Aorta (tissue), 5 donors: ENCODE measurements at regions not wholly inside any gene's neighbourhood (a gene's known extent, or its start where the extent isn't known, plus 50 kb on each side); places are given as distances from the start of the nearest gene placed in this dataset.

Experiments used
- ATAC-seq: fragments of 200-7000 bp; cut with Tn5 transposase; one replicate; pipeline ENCODE4 v1.9.1; 2022; ENCODE audit warnings: moderate library complexity; ENCODE audit not compliant: low FRiP score
- DNase-seq, 2 donors: peaks; one replicate each; pipeline ENCODE4 v3.0.0-alpha.2; 2020
- H3K27ac ChIP-seq, 2 donors: one replicate each; pipeline ENCODE4 v1.5.1; 2013; ENCODE audit warnings: low read length in 2 of 2, mild to moderate bottlenecking in 2 of 2, moderate library complexity in 2 of 2, control low read depth in 1 of 2, inconsistent platforms in 1 of 2, low read depth in 1 of 2
- H3K27me3 ChIP-seq, 2 donors: one replicate each; pipeline ENCODE4 v1.6.1; 2013; ENCODE audit warnings: control low read depth in 1 of 2, low read length in 1 of 2, mild to moderate bottlenecking in 1 of 2, moderate library complexity in 1 of 2; ENCODE audit not compliant: insufficient read depth in 2 of 2, control insufficient read depth in 1 of 2
- H3K36me3 ChIP-seq, 2 donors: one replicate each; pipeline ENCODE4 v1.6.1; 2013; ENCODE audit warnings: control low read depth in 1 of 2, low read length in 1 of 2, mild to moderate bottlenecking in 1 of 2; ENCODE audit not compliant: insufficient read depth in 2 of 2, control insufficient read depth in 1 of 2
- H3K4me1 ChIP-seq, 2 donors: one replicate each; pipeline ENCODE4 v1.6.1; 2013; ENCODE audit warnings: low read length in 2 of 2, control low read depth in 1 of 2, mild to moderate bottlenecking in 1 of 2, moderate library complexity in 1 of 2; ENCODE audit not compliant: insufficient read depth in 2 of 2, control insufficient read depth in 1 of 2
- H3K4me3 ChIP-seq, 2 donors: one replicate each; pipeline ENCODE4 v1.5.1; 2013; ENCODE audit warnings: low read length in 2 of 2, control low read depth in 1 of 2, mild to moderate bottlenecking in 1 of 2
- H3K9me3 ChIP-seq: one replicate; pipeline ENCODE4 v1.6.1; 2013; ENCODE audit warnings: mild to moderate bottlenecking, low read length; ENCODE audit not compliant: control insufficient read depth
- WGBS, 2 donors: extraction: QIAGEN DNeasy Blood & Tissue Kit; methylation state at CpG; one replicate each; pipeline ENCODE4 v1.1.7; 2013; 5-methylcytosine and 5-hydroxymethylcytosine counted together
- intact Hi-C, 2 donors: fragments of 100-400 bp; cut with DNase I; formaldehyde crosslinking; loops; one replicate each; pipeline versions ENCODE4 v1.14.2 to v1.15.0; 2022
- donor health status: healthy with polysubstance abuse.
- donor health status: Bipolar disorder and iron deficiency.
- donor health status: DM: no; HTN: no; CAD: no.
- donor health status: DM: no; HTN: no; CAD: no.
- donor health status: DM: yes; HTN: yes; CAD: no.

- H3K9me3 ChIP-seq: no peaks in the 10 kb centered on the region
- no peak for ATAC-seq
- 81 to 84% methylated on average over 1 of the region's 1 CpG for WGBS, 2 donors
Measured at GRCh38 chr12:19706936-19707335, 267.6 kb downstream of the AEBP2 start.

GRCh38 chr12:19707948-19708409, 268.7 kb downstream of the AEBP2 start:
- H3K27ac ChIP-seq: no peak overlapping the region
- H3K36me3 ChIP-seq: no peaks in the 10 kb centered on the region
- WGBS, 2 donors: 72 to 75% methylated on average over 6 of the region's 6 CpGs
- peaks cover 0 to 5% of the 10 kb centered on the region in 2 donors for H3K4me1 ChIP-seq
- no peaks in the 10 kb centered on the region for H3K9me3 ChIP-seq
- DNase-seq (no peak), ATAC-seq (no peak)
- H3K27me3 ChIP-seq: no peaks in the 10 kb centered on the region
- intact Hi-C loops: no loop called here
- H3K4me3 ChIP-seq: no peak overlapping the region

More at GRCh38 chr12:19706936-19707335, 267.6 kb downstream of the AEBP2 start:
- Histone ChIP-seq H3K27me3 (no peaks in the 10 kb centered on the region), H3K4me1 (peaks cover 0 to 3% of the 10 kb centered on the region in 2 donors), H3K36me3 (no peaks in the 10 kb centered on the region), H3K4me3 (no peak overlapping the region), H3K27ac (no peak overlapping the region)
- DNase-seq: no peak
- intact Hi-C loops: no loop called here

GRCh38 chr12:19709889-19710288, 270.6 kb downstream of the AEBP2 start:
- 36 to 41% methylated on average over 2 of the region's 2 CpGs for WGBS, 2 donors
- DNase-seq: no peak
- no peaks in the 10 kb centered on the region for H3K27me3 ChIP-seq
- no peaks in the 10 kb centered on the region for H3K36me3 ChIP-seq
- intact Hi-C loops: loop anchor here (2.0 to 5.0 kb wide), 3 partner anchors 43 to 55 kb away; no protein-coding TSS in a partner anchor
- no peak for ATAC-seq
- H3K4me3 ChIP-seq: no peak overlapping the region
- peaks cover 0 to 5% of the 10 kb centered on the region in 2 donors for H3K4me1 ChIP-seq
- peak overlapping the region; percentile 95 to 96 for H3K27ac ChIP-seq
- no peaks in the 10 kb centered on the region for H3K9me3 ChIP-seq

- Histone ChIP-seq H3K36me3 (no peaks in the 10 kb centered on the region), H3K4me1 (peaks cover 0 to 5% of the 10 kb centered on the region in 2 donors), H3K27ac (peak overlapping the region; percentile 95 to 100), H3K4me3 (no peak overlapping the region), H3K27me3 (no peaks in the 10 kb centered on the region), H3K9me3 (no peaks in the 10 kb centered on the region)
- ATAC-seq: peak; percentile 92
- intact Hi-C loops: loop anchor here (2.0 to 5.0 kb wide), 3 partner anchors 44 to 56 kb away; no protein-coding TSS in a partner anchor
- peak; percentile 76 to 83 for DNase-seq
- WGBS, 2 donors: 2 to 7% methylated on average over 7 of the region's 7 CpGs
Measured at GRCh38 chr12:19710811-19711793, 271.8 kb downstream of the AEBP2 start.

- Histone ChIP-seq H3K36me3 (no peaks in the 10 kb centered on the region), H3K27me3 (no peaks in the 10 kb centered on the region), H3K4me3 (no peak overlapping the region), H3K27ac (peak overlapping the region; percentile 36 to 95), H3K9me3 (no peaks in the 10 kb centered on the region), H3K4me1 (peaks cover 0 to 5% of the 10 kb centered on the region in 2 donors)
- WGBS, 2 donors: 19 to 22% methylated on average over 4 of the region's 4 CpGs
- no peak for DNase-seq
- intact Hi-C loops: loop anchor here (5.0 kb wide), 2 partner anchors 45 to 55 kb away; no protein-coding TSS in a partner anchor
- ATAC-seq: peak; percentile 74
Measured at GRCh38 chr12:19712041-19712440, 272.7 kb downstream of the AEBP2 start.

GRCh38 chr12:19718401-19718800, 279.1 kb downstream of the AEBP2 start:
- DNase-seq (no peak), ATAC-seq (no peak)
- Histone ChIP-seq H3K9me3 (no peaks in the 10 kb centered on the region), H3K36me3 (no peaks in the 10 kb centered on the region), H3K27ac (no peak overlapping the region), H3K27me3 (no peaks in the 10 kb centered on the region), H3K4me1 (no peaks in the 10 kb centered on the region), H3K4me3 (no peak overlapping the region)
- 18 to 21% methylated on average over 2 of the region's 2 CpGs for WGBS, 2 donors
- intact Hi-C loops: no loop called here

- ATAC-seq: no peak
- Histone ChIP-seq H3K4me3 (no peak overlapping the region), H3K4me1 (peaks cover 2 to 3% of the 10 kb centered on the region in 2 donors), H3K27ac (no peak overlapping the region), H3K36me3 (no peaks in the 10 kb centered on the region), H3K9me3 (no peaks in the 10 kb centered on the region), H3K27me3 (no peaks in the 10 kb centered on the region)
- WGBS, 2 donors: 99 to 100% methylated on average over 1 of the region's 1 CpG
- intact Hi-C loops: no loop called here
- DNase-seq: no peak
Measured at GRCh38 chr12:19719672-19720071, 280.4 kb downstream of the AEBP2 start.

GRCh38 chr12:19726122-19726521, 286.8 kb downstream of the AEBP2 start:
- no peaks in the 10 kb centered on the region for H3K9me3 ChIP-seq
- H3K36me3 ChIP-seq: no peaks in the 10 kb centered on the region
- peaks cover 2 to 3% of the 10 kb centered on the region in 2 donors for H3K4me1 ChIP-seq
- no peaks in the 10 kb centered on the region for H3K27me3 ChIP-seq
- 95 to 98% methylated on average over 5 of the region's 5 CpGs for WGBS, 2 donors
- intact Hi-C loops: no loop called here
- DNase-seq (peak in 1 of 2 donors; percentile 29), ATAC-seq (no peak)
- H3K4me3 ChIP-seq: no peak overlapping the region
- no peak overlapping the region for H3K27ac ChIP-seq
